ENCODE measurements at regions not wholly inside any gene's neighbourhood (a gene's known extent, or its start where the extent isn't known, plus 50 kb on each side); places are given as distances from the start of the nearest gene placed in this dataset.

GRCh38 chr16:26594666-26595065, 472.1 kb upstream of the C16orf82 start:
- TF ChIP-seq POLR2AphosphoS5 (IDR thresholded peaks at IDR 0.05; ENCODE audit: insufficient read depth in 1 of 2, low read depth in 1 of 2) (no peak), POLR2A (IDR thresholded peaks at IDR 0.05) (no peak)

Data from vagina (tissue), 2 donors.